ENCODE measurements at regions not wholly inside any gene's neighbourhood (a gene's known extent, or its start where the extent isn't known, plus 50 kb on each side); places are given as distances from the start of the nearest gene placed in this dataset.

- DNase-seq = no peak
Measured at GRCh38 chr18:37665346-37665745, 99.7 kb upstream of the CELF4 start.

- peak in 1 of 2 donors; percentile 22 for DNase-seq
Measured at GRCh38 chr18:37663446-37663845, 97.8 kb upstream of the CELF4 start.

- no peak for DNase-seq
Measured at GRCh38 chr18:37662546-37663339, 97.1 kb upstream of the CELF4 start.

- no peak for DNase-seq
Measured at GRCh38 chr18:37662099-37662498, 96.5 kb upstream of the CELF4 start.

GRCh38 chr18:37661478-37661877 is 95.9 kb upstream of the CELF4 start:
- DNase-seq = no peak

DNA sequence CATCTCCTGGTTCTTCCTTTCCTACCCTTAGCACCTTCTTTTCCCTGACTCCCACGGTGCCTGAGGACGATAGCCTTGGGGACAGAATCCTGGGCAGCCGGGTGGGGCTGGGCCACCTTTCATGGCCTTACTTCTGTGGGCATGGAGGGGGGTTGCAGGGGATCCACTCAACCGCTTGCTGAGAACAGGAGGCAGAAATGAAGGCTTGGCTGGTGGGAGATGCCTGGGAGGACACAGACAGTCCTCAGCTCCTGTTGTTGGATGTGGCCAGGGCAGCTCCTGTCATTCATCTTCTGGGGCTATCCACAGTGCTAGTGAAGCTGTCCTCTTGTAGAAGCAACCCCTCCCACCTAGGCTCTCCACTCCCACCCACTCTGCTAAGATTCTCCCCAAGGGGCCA is 95.5 kb upstream of the CELF4 start:
- no peak for DNase-seq

DNA sequence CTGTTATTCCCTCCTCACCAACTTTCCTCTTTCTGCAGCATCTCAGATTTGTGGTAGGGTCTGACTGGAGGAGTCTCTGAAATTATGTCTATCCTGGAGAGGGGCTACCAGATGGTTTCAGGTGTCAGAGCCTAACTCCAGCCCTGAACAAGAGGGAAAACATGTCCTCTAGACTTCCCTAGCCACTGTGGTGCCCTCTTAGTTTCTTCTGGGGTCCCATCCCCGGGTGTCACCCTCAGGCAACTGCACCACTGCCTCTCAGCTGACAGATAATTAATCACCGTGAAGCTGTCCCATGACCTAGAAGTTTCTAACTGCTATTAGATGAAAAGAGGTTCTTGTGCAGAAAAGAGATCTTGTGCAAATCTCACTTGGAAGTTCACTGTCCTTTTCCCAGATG is 95.1 kb upstream of the CELF4 start:
- no peak for DNase-seq

- no peak for DNase-seq
Measured at GRCh38 chr18:37659906-37660305, 94.3 kb upstream of the CELF4 start.

GRCh38 chr18:37658894-37659293 is 93.3 kb upstream of the CELF4 start:
- DNase-seq = no peak

- DNase-seq = no peak
Measured at GRCh38 chr18:37657493-37657892, 91.9 kb upstream of the CELF4 start.

DNA sequence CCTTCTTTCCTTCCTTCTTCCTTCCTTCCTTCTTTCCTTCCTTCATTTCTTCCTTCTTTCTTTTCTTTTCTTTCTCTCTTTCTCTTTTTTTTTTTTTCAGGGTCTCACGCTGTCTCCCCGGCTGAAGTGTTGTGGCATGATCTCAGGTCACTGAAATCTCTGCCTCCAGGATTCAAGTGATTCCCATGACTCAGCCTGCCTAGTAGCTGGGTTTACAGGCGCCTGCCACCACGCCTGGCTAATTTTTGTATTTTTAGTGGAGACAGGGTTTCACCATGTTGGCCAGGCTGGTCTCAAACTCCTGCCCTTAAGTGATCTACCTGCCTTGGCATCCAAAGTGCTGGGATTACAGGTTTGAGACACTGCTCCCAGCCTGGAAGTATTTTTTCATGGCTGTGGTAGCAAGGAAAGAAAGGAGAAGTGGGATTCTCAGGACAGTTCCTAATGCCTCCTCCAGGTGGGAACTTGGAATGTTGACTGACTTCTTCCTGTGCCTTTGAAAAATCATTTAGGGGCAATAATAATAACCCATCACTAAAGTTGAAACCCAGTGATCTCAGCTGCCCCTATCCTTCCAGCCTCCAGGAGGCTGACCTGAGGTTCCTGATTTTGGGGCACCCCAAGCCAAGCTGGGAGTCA is 89.3 kb upstream of the CELF4 start:
- no peak for DNase-seq

DNA sequence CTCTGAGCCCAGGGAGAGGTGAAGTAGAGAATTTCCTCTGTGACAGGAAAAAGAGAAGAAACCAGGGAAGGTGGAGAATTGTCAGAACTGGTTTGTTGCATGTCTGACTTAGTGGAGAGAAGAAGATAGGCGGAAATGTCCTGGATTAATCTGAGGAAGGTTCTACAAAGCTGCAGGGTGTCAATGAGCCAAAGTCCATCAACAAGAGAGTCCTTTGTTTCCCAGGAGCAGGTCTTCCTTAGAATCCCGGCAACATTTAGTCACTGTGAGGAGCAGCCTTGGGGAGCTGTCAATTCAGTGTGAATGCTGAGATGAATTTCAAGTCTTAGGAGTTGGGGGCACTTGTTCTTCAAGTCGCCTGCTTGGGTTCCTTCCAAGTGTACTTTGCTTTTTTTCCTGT is 88.4 kb upstream of the CELF4 start:
- no peak for DNase-seq

GRCh38 chr18:37653618-37654017 is 88.0 kb upstream of the CELF4 start:
- DNase-seq = no peak

GRCh38 chr18:37649930-37650329 is 84.3 kb upstream of the CELF4 start:
- DNase-seq = no peak

DNA sequence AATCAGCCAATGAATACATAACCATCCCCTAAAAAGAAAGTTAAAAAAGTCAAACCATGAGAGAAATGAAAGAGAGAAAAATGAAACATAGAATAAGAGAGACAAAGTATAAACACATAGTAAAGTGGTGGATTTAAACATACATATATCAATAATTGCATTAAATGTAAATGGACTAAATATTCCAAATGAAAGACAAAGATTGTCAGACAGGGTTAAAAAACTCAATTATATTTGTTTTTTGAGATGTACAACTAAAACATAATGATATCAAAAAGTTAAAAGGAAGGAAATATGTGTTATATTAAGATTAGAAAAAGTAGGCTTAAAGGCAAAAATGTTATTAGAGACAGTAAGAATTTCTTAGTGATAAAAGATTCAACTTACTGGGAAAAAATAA is 83.8 kb upstream of the CELF4 start:
- DNase-seq = no peak

DNA sequence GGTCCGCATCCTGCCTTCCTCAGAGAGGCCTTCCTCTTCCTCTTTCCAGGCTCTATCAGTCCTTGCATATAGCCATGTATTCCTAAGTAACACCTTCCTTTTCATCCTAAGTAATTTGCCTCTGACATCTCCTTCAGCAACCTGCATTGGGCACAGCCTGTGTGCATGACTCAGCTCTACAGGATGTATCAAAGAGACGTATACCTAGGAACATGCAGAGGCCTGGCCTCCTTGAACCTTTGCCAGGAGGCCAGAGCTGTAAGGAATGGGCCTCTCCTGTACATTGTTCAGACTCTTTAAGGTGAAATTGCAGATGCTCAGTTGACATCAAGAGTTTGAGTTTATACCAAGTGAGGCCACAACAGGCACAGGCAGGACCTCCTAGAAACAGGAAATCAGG is 76.0 kb upstream of the CELF4 start:
- no peak for DNase-seq

DNA sequence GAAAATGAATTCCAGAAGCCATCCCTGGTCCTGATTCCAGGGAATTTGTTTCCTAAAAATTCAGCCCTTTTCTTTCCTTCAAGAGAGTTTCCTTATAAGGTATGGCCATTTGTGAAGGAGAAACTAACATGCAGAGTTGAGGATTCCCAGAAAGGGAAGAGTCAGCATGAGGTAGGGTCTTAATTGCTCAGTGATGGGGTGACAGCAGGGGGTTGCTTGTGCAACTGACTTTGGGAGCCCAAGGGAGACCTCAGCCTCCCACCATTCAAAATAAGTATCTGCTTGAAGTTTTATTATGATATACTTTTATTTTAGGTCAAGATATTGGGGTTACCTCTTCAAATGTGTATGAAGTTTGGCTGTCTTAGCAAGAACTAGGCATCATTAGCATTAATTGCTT is 74.9 kb upstream of the CELF4 start:
- no peak for DNase-seq

DNA sequence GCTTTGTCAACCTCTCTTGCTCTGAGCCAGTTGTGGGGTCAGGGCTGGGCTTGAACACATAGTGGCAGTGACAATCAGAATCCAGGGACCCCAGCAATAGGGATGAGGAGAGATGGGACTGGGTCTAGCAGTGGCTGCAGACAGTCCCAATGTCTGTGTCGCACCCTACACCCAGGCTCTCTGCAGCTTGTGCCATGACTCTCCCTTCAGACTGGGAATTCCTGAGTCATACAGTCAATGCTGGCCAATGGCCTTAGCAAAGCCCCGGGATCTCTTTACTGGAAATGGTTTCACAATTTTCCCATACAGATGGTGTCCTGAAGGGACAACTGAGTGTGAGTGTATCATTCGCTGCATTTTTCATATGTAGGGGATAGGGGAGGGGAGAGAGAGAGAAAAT is 74.2 kb upstream of the CELF4 start:
- no peak for DNase-seq

- DNase-seq = no peak
Measured at GRCh38 chr18:37637478-37637850, 71.9 kb upstream of the CELF4 start.

DNA sequence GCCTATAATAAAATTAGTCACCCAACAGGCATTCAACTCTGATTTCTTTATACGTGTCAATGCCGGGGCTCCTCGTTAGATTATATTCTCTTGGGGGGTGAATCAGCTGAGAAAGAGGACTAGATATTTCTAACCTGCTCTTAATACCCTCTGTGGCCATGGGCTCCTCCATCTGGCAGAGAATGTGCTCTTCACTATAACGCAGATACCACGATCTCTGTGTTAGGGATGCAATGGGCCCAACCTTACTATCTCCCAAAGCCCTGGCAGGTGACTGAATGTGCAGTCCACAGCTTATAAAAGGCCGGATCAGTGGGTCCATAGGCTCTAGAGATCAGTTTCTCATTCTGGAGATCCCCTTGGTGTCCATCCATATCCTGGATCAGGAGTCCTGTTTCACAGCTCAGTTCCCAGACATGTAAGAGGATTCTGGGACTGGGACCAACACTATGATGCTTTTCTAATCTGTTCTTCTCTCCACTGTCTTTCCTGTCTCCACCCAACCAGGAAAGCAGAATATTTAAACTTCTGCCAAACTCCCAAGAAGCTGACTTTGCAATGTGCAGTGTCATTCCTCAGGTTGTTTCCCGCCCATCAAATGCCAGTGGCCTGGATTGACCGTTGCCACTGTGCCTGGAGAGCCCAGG is 71.4 kb upstream of the CELF4 start:
- no peak for DNase-seq

- DNase-seq = no peak
Measured at GRCh38 chr18:37634516-37634915, 68.9 kb upstream of the CELF4 start.

GRCh38 chr18:37631422-37631821 is 65.8 kb upstream of the CELF4 start:
- DNase-seq = no peak

GRCh38 chr18:37630334-37630733 is 64.7 kb upstream of the CELF4 start:
- no peak for DNase-seq

Data from hippocampal formation (tissue), 2 donors.